Heart left ventricle (tissue), 13 donors: ENCODE measurements at regions not wholly inside any gene's neighbourhood (a gene's known extent, or its start where the extent isn't known, plus 50 kb on each side); places are given as distances from the start of the nearest gene placed in this dataset.
A peak's percentile ranks its signal among the peaks of the same experiment; 100 is the strongest.

Source experiments
- CTCF ChIP-seq, 12 donors: fragments of 200-600 bp; sonication (generic) in 4 of 12; IDR thresholded peaks; one replicate each; pipeline versions ENCODE4 v1.5.0 to v1.8.0; 2018 to 2022; ENCODE audit warnings: antibody characterized with exemption in 12 of 12, mild to moderate bottlenecking in 5 of 12
- POLR2A ChIP-seq, 2 donors: fragments of 450-650 bp; IDR thresholded peaks; one replicate each; pipeline ENCODE4 v1.6.1; 2017; ENCODE audit warnings: antibody characterized with exemption in 2 of 2, mild to moderate bottlenecking in 2 of 2, moderate library complexity in 2 of 2
- donor health status: ischemic (EF 13 %, LVEDD 7.1; RV severe dilation, severe dysfunction).
- donor health status: DM: no; HTN: yes; CAD: no.
- donor health status: DM: no; HTN: no; CAD: no.
- donor health status: ischemic (EF 25% LVEDD 6.9; RV normal size, moderate dysfunction).
- donor health status: ischemic (EF 25% LVEDD 5.7; RV mildly dilated, moderate dysfunction).
- donor health status: ischemic (EF 35%, LVEDD 5.7; RV mildly dilated, moderate dysfunction).
- donor health status: nonischemic (EF 11% LVEDD 7.7; RV severe dilation, severe dysfunction).
- donor health status: DM: yes; HTN: yes; CAD: no.
- donor health status: PGD.
- donor health status: ischemic (EF 29% LVEDD 5.4; RV normal size, mild dysfunction).
- donor health status: nonischemic (EF 23%, LVEDD 6.1; RV moderate dilation, normal function).

- TF ChIP-seq CTCF (IDR thresholded peaks at IDR 0.05) (peak in 1 of 12 donors; percentile 31), POLR2A (IDR thresholded peaks at IDR 0.05) (no peak)
These were observed 106.3 kb upstream of the ARHGEF3 start for GRCh38 chr3:56908004-56908403.
